Large intestine (tissue), 3 donors: ENCODE measurements at regions not wholly inside any gene's neighbourhood (a gene's known extent, or its start where the extent isn't known, plus 50 kb on each side); places are given as distances from the start of the nearest gene placed in this dataset.

ENCODE experiments used
- DNase-seq, 2 donors: peaks; one replicate each; pipeline versions ENCODE4 v3.0.0 to v3.0.0-alpha.2; 2013
- H3K27ac ChIP-seq: one replicate; pipeline ENCODE4 v1.5.1; 2013; ENCODE audit warnings: low read length
- H3K27me3 ChIP-seq: 2 replicates; pipeline ENCODE4 v1.6.1; 2013; ENCODE audit warnings: low read length; ENCODE audit not compliant: control insufficient read depth, insufficient read depth
- H3K36me3 ChIP-seq: 2 replicates; pipeline ENCODE4 v1.6.1; 2013; ENCODE audit warnings: low read length; ENCODE audit not compliant: control insufficient read depth, insufficient read depth
- H3K4me1 ChIP-seq: one replicate; pipeline ENCODE4 v1.6.1; 2013; ENCODE audit warnings: low read length; ENCODE audit not compliant: control insufficient read depth, insufficient read depth
- H3K4me3 ChIP-seq: one replicate; pipeline ENCODE4 v1.5.1; 2013; ENCODE audit warnings: low read length
- H3K9me3 ChIP-seq: one replicate; pipeline ENCODE4 v1.6.1; 2013; ENCODE audit warnings: mild to moderate bottlenecking, low read depth, low read length, moderate library complexity; ENCODE audit not compliant: control insufficient read depth
- WGBS: methylation state at CpG from one replicate; pipeline ENCODE4 v1.1.5; 2013; ENCODE audit warnings: low lambda C conversion rate; ENCODE audit not compliant: insufficient coverage; 5-methylcytosine and 5-hydroxymethylcytosine counted together

DNA sequence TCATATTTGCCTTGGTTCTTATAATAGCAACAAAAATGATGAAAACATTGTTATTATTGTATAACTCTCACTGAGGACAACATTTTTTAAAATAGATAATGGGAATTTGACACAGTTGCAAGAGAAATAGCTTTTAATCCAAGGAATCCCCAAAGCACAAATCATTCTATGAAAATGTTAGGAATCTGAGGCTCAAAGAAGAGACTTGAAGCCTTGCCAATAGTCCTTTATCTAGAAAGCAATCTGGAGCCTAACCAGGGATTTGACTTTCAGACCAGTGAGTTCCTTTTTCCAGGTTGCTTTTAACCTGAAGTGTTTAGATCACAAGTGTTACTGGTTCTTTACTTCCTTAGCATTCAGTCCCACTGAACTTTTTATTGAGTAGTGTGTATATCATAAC, 574.5 kb upstream of the ZEB2 start:
- Histone ChIP-seq H3K9me3 (no peaks in the 10 kb centered on the region), H3K36me3 (no peaks in the 10 kb centered on the region), H3K27ac (no peak overlapping the region), H3K27me3 (no peaks in the 10 kb centered on the region), H3K4me3 (no peak overlapping the region), H3K4me1 (no peaks in the 10 kb centered on the region)
- no peak for DNase-seq

DNA sequence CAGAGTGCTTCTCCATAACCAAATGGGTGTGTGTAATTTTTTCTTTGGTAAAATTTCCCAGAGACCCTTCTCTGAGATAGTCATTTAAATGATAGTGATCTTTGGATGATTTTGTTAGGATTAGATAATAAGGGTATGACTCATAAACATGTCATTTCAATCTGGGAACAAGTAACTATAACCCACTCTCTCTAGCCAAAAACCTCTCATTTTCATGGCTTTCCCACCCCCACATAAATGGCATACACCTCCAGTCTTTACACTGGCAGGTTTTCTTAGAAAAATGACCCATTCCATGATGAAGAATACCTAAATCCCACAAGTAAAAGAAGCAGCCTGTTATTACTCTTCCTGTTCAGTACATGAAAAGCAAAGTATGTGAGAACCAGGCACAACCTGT, 572.0 kb upstream of the ZEB2 start:
- Histone ChIP-seq H3K4me1 (no peaks in the 10 kb centered on the region), H3K9me3 (no peaks in the 10 kb centered on the region), H3K36me3 (no peaks in the 10 kb centered on the region), H3K27ac (no peak overlapping the region), H3K4me3 (no peak overlapping the region), H3K27me3 (no peaks in the 10 kb centered on the region)
- no peak for DNase-seq

- Histone ChIP-seq H3K4me1 (no peaks in the 10 kb centered on the region), H3K36me3 (no peaks in the 10 kb centered on the region), H3K27ac (no peak overlapping the region), H3K27me3 (no peaks in the 10 kb centered on the region), H3K4me3 (no peak overlapping the region), H3K9me3 (no peaks in the 10 kb centered on the region)
- no peak for DNase-seq
- WGBS, result 86% methylated on average over 1 of the region's 2 CpGs
Observed at GRCh38 chr2:145090841-145091761, 571.2 kb upstream of the ZEB2 start.

GRCh38 chr2:145088756-145089155, 568.8 kb upstream of the ZEB2 start:
- Histone ChIP-seq H3K9me3 (no peaks in the 10 kb centered on the region), H3K27ac (no peak overlapping the region), H3K4me1 (no peaks in the 10 kb centered on the region), H3K36me3 (no peaks in the 10 kb centered on the region), H3K4me3 (no peak overlapping the region), H3K27me3 (no peaks in the 10 kb centered on the region)
- 100% methylated on average over 1 of the region's 2 CpGs for WGBS
- no peak for DNase-seq

DNA sequence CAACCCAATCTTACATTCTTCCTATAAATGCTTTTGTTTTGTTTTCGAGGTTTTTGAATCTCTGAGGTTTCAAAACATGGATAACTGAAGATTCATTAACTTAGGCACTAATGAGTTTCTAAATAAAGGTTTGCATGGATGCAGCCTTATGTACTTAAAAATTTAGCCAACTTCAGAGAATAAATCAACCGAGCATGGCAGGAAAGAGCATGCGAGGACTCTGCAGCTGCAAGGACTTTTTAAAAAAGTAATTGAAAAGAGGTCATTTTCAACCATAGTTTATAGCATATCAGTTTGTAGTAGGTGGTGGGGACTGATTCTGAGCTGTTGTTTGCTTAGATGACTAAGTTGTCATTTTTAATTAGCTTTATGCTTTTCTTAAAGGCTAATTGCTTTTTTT, 567.0 kb upstream of the ZEB2 start:
- no peak for DNase-seq
- no peak overlapping the region for H3K27ac ChIP-seq
- H3K4me1 ChIP-seq, result no peaks in the 10 kb centered on the region
- no peak overlapping the region for H3K4me3 ChIP-seq
- no peaks in the 10 kb centered on the region for H3K9me3 ChIP-seq
- H3K36me3 ChIP-seq, result no peaks in the 10 kb centered on the region
- no peaks in the 10 kb centered on the region for H3K27me3 ChIP-seq
- WGBS, result 100% methylated on average over 1 of the region's 3 CpGs

- no peak for DNase-seq
- H3K27me3 ChIP-seq, result no peaks in the 10 kb centered on the region
- WGBS, result 94% methylated on average over 3 of the region's 3 CpGs
- H3K4me3 ChIP-seq, result no peak overlapping the region
- no peaks in the 10 kb centered on the region for H3K9me3 ChIP-seq
- H3K27ac ChIP-seq, result no peak overlapping the region
- H3K4me1 ChIP-seq, result no peaks in the 10 kb centered on the region
- no peaks in the 10 kb centered on the region for H3K36me3 ChIP-seq
Observed at GRCh38 chr2:145085612-145086011, 565.7 kb upstream of the ZEB2 start.

- Histone ChIP-seq H3K27me3 (no peaks in the 10 kb centered on the region), H3K36me3 (no peaks in the 10 kb centered on the region), H3K4me1 (peaks cover 3% of the 10 kb centered on the region), H3K27ac (no peak overlapping the region), H3K9me3 (no peaks in the 10 kb centered on the region), H3K4me3 (no peak overlapping the region)
- DNase-seq, result no peak
- WGBS, result no CpG with 5 or more reads among the region's 1 CpG
Observed at GRCh38 chr2:145080426-145080825, 560.5 kb upstream of the ZEB2 start.

- Histone ChIP-seq H3K27ac (no peak overlapping the region), H3K4me1 (peaks cover 3% of the 10 kb centered on the region), H3K36me3 (no peaks in the 10 kb centered on the region)
Observed at GRCh38 chr2:145079641-145080040, 559.7 kb upstream of the ZEB2 start.

DNA sequence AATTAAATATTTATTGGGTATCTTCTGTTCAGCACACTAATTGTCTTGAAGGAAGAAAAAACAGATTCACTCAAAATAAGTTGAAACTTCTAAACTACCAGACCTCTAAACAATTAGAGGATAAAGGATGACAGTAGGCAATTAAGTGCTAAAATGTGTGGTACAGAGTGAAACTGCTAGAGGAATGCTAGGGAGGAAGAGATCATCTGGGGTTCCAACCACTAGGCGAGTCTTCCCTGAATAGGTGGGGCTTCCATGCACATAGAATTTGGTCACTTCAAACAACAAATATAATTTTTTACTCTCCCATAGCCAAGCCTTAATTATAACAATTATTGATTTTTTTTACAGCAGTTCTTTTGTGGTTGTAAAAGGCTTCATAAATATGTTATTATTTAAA, 559.0 kb upstream of the ZEB2 start:
- Histone ChIP-seq H3K36me3 (no peaks in the 10 kb centered on the region), H3K27me3 (no peaks in the 10 kb centered on the region), H3K9me3 (no peaks in the 10 kb centered on the region), H3K27ac (no peak overlapping the region), H3K4me3 (no peak overlapping the region), H3K4me1 (peaks cover 3% of the 10 kb centered on the region)
- DNase-seq, result no peak
- no CpG with 5 or more reads among the region's 1 CpG for WGBS

More at GRCh38 chr2:145079641-145080040, 559.7 kb upstream of the ZEB2 start:
- H3K9me3 ChIP-seq, result no peaks in the 10 kb centered on the region
- H3K27me3 ChIP-seq, result no peaks in the 10 kb centered on the region
- no peak overlapping the region for H3K4me3 ChIP-seq
- DNase-seq, result no peak
- WGBS, result 80% methylated on average over 1 of the region's 1 CpG

- peak; percentile 11 to 19 for DNase-seq
- no peak overlapping the region for H3K27ac ChIP-seq
- no CpG with 5 or more reads among the region's 1 CpG for WGBS
Observed at GRCh38 chr2:145076085-145076484, 556.2 kb upstream of the ZEB2 start.

GRCh38 chr2:145075454-145076062, 555.6 kb upstream of the ZEB2 start:
- Histone ChIP-seq H3K27me3 (no peaks in the 10 kb centered on the region), H3K27ac (no peak overlapping the region), H3K4me1 (peaks cover 3% of the 10 kb centered on the region), H3K4me3 (no peak overlapping the region), H3K9me3 (no peaks in the 10 kb centered on the region), H3K36me3 (no peaks in the 10 kb centered on the region)
- no CpG with 5 or more reads among the region's 1 CpG for WGBS
- DNase-seq, result no peak

More at GRCh38 chr2:145076085-145076484, 556.2 kb upstream of the ZEB2 start:
- no peaks in the 10 kb centered on the region for H3K9me3 ChIP-seq
- no peak overlapping the region for H3K4me3 ChIP-seq
- H3K4me1 ChIP-seq, result peaks cover 3% of the 10 kb centered on the region
- no peaks in the 10 kb centered on the region for H3K27me3 ChIP-seq
- H3K36me3 ChIP-seq, result no peaks in the 10 kb centered on the region
